GM12873 (cell line): ENCODE measurements at regions not wholly inside any gene's neighbourhood (a gene's known extent, or its start where the extent isn't known, plus 50 kb on each side); places are given as distances from the start of the nearest gene placed in this dataset.

ENCODE experiments used
- CTCF ChIP-seq: IDR thresholded peaks from 2 replicates; pipeline ENCODE4 v1.5.1; 2012; ENCODE audit warnings: low read depth, mild to moderate bottlenecking, moderate library complexity, low read length, control low read depth; ENCODE audit not compliant: insufficient read depth; ENCODE audit errors: missing control alignments

- no peak for TF ChIP-seq CTCF
Measured at GRCh38 chr7:94054130-94054529, 50.0 kb upstream of the BET1 start.

DNA sequence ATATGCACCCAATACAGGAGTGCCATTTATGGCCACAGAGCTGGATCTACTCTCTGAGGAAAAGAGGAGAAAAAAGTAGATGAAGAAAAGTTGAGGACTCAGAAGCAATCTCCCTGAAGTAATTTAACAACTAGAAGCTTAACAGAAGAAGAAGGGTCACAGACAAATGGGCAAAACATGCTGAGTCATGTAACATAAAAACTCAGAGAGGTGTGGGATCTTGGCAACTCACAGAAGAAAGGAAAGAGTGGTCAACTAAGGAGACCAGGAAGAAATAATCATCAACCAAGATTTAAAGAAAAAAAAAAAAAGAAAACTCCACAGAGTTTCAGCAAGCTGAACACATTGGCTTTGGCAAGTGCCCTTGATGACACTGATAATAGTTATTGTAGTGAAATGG lies 51.8 kb upstream of the BET1 start:
- TF ChIP-seq CTCF = no peak

GRCh38 chr7:94056796-94057207 lies 52.6 kb upstream of the BET1 start:
- no peak for TF ChIP-seq CTCF

- TF ChIP-seq CTCF = no peak
Measured at GRCh38 chr7:94057955-94058354, 53.8 kb upstream of the BET1 start.

- TF ChIP-seq CTCF = no peak
Measured at GRCh38 chr7:94059746-94060145, 55.6 kb upstream of the BET1 start.

DNA sequence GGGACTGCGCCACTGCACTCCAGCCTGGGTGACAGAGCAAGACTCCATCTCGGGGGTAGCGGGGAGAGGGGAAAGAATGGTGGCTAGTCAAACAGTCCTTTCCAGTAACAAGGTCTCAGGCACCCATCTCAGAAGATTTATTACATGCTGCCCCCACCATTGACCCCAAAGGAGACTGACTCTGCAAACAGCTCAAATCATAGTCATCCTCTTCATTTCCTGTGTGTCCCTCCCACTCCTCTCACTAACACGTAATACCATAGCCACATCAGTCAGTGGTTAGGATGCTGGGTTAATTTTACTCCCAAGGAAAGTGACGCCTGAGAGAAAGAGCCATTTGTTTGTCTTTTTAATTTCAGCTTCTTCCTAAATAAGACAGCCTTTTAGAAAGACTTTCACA lies 56.6 kb upstream of the BET1 start:
- TF ChIP-seq CTCF = no peak

DNA sequence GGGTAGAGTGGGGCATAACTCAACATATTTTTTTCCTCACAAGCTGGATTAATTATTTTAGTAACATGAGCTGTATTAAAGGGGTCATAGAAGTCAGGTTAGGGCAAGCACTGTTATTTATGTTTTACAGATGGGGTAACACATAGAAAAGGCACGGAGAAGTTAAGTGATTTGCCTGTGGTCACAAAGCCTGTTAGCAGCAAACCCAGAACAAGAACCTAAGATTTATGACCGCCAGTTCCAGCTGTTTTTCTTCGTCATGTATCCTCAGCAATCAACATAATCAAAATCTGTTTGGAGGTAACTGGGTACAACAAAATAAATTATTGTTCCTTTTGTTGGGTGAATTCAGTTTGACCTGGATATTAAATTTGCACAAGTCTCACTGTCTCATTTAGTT lies 57.2 kb upstream of the BET1 start:
- TF ChIP-seq CTCF = no peak

DNA sequence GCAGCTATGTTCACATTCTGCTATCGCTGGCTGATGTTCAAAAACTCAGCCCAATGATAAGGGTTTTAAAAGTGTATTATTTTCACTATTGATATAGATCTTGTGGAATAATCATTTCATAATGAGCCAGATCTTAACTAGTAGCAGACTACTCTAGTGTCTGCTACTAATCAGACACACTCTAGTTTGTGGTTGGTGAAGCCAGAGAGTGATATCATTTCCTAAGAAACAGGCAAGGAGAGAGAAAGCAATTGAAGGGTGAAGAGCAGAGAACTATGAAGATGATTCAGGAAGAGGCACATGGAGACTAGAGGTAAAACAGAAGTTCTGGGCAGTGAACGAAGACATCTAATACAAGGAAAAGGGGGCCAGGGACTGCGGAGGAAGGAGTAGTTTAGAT lies 58.2 kb upstream of the BET1 start:
- no peak for TF ChIP-seq CTCF
